ENCODE measurements at regions not wholly inside any gene's neighbourhood (a gene's known extent, or its start where the extent isn't known, plus 50 kb on each side); places are given as distances from the start of the nearest gene placed in this dataset.
"Not testable (repeated sequence)": the region's sequence is repeated elsewhere in the genome, so short reads cannot be mapped to it uniquely, and the experiment has no call there.

GRCh38 chr5:24271702-24272118, 373.1 kb downstream of the CDH10 start:
- not testable (repeated sequence) for TF ChIP-seq CTCF (conservative IDR thresholded peaks at IDR 0.05; ENCODE audit: low read length); EZH2phosphoT487 (IDR thresholded peaks at IDR 0.05; ENCODE audit: borderline replicate concordance, low read depth, low read length)

Measured in OCI-LY7 (cell line).